Epithelial cell of proximal tubule (primary cell): ENCODE measurements at regions not wholly inside any gene's neighbourhood (a gene's known extent, or its start where the extent isn't known, plus 50 kb on each side); places are given as distances from the start of the nearest gene placed in this dataset.

Experiments
- DNase-seq: peaks from one replicate; pipeline ENCODE4 v3.0.0-alpha.2; 2011; ENCODE audit warnings: low read depth
- H3K4me3 ChIP-seq: 2 replicates; pipeline ENCODE4 v1.5.1; 2011; ENCODE audit warnings: low read depth, mild to moderate bottlenecking, low read length
- CTCF ChIP-seq: conservative IDR thresholded peaks from 2 replicates; pipeline ENCODE4 v1.5.1; 2012; ENCODE audit warnings: low read depth, mild to moderate bottlenecking, low read length

GRCh38 chr12:108046650-108047049 is 82.4 kb upstream of the WSCD2 start:
- no peak for TF ChIP-seq CTCF
- no peak overlapping the region for H3K4me3 ChIP-seq
- no peak for DNase-seq

- no peak overlapping the region for H3K4me3 ChIP-seq
- no peak for DNase-seq
- TF ChIP-seq CTCF = no peak
These were observed 82.0 kb upstream of the WSCD2 start for GRCh38 chr12:108047071-108047550.

- no peak for DNase-seq
- no peak overlapping the region for H3K4me3 ChIP-seq
- TF ChIP-seq CTCF = no peak
These were observed 80.4 kb upstream of the WSCD2 start for GRCh38 chr12:108048686-108049085.

GRCh38 chr12:108050696-108051095 is 78.4 kb upstream of the WSCD2 start:
- no peak for TF ChIP-seq CTCF
- H3K4me3 ChIP-seq = no peak overlapping the region
- DNase-seq = no peak

- no peak for DNase-seq
- no peak overlapping the region for H3K4me3 ChIP-seq
- TF ChIP-seq CTCF = no peak
These were observed 76.8 kb upstream of the WSCD2 start for GRCh38 chr12:108052260-108052659.

- DNase-seq = no peak
- no peak for TF ChIP-seq CTCF
- no peak overlapping the region for H3K4me3 ChIP-seq
These were observed 75.6 kb upstream of the WSCD2 start for GRCh38 chr12:108053512-108053911.

GRCh38 chr12:108054496-108054895 is 74.6 kb upstream of the WSCD2 start:
- no peak for DNase-seq
- H3K4me3 ChIP-seq = no peak overlapping the region
- no peak for TF ChIP-seq CTCF
